ENCODE measurements at regions not wholly inside any gene's neighbourhood (a gene's known extent, or its start where the extent isn't known, plus 50 kb on each side); places are given as distances from the start of the nearest gene placed in this dataset.

- TF ChIP-seq CTCF (IDR thresholded peaks at IDR 0.05) (no peak), POLR2A (IDR thresholded peaks at IDR 0.05) (no peak)
Measured at GRCh38 chr5:61823065-61823464, 482.9 kb upstream of the KIF2A start.

Data from body of pancreas (tissue), 4 donors.